NCI-H1092 treated with DMSO at 0.1 percent for 48 hours (cell line): ENCODE measurements at regions not wholly inside any gene's neighbourhood (a gene's known extent, or its start where the extent isn't known, plus 50 kb on each side); places are given as distances from the start of the nearest gene placed in this dataset.

Source experiments
- DNase-seq: peaks from one replicate; lab custom pipeline; 2025; lab: John Stamatoyannopoulos, UW

- no peak for DNase-seq
These were observed 239.9 kb downstream of the ZEB2 start for GRCh38 chr2:144280009-144280408.

DNA sequence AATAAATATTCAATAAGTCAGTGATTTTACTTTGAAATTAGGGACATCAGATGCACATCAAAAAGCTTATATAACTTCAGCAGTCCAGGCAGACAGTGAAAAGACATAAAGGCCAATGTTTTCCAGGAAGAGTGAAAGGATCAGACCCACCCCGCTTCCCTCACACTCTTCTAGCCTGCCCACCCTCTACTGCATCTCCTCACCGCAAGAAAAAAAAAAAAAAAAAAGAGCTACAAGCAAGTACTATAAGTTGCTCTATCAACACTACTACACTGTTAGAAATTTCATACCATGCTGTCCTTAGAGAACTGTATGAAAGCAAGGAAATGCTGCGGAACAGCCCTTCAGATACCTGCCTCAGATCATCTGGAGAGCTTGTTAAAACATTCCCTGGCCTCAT is 240.8 kb downstream of the ZEB2 start:
- no peak for DNase-seq

GRCh38 chr2:144277622-144278354 is 242.1 kb downstream of the ZEB2 start:
- no peak for DNase-seq

DNA sequence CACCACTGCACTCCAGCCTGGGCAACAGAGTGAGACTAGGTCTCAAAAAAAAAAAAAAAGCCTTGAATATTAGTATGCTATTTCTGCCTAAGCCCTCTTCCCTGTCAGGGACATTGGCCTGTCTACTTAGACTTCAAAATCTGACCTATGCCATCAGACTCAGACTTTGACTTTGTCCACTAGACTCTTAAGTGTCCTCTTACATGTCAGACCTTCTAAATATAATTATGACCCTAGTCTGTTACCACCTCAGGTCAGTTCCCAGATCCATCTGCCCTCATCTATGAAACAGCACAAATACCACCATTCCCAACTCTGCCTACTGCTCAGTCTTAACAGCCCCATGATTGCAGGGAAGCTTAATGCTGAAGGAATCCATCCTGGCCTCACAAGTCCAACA is 244.6 kb downstream of the ZEB2 start:
- DNase-seq: no peak

GRCh38 chr2:144274131-144274530 is 245.8 kb downstream of the ZEB2 start:
- DNase-seq: no peak

DNA sequence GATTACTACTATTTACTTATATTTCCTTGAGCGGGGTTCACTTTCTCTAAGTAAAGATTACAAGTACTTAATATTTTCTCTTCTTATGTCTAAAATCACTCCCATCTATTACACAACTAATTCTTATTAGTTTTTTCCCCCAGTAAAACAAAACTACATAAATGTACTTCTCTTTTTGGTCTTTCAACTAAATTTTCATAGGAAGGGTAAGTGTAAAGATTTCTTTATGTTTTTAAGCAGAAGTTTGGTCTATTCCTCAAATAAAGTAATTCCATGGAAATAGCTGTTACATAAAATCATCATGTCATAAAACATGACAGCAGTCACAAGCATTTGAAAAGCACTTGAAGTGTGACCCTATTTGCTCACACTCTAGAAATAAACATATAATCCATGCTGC is 249.0 kb downstream of the ZEB2 start:
- no peak for DNase-seq

DNA sequence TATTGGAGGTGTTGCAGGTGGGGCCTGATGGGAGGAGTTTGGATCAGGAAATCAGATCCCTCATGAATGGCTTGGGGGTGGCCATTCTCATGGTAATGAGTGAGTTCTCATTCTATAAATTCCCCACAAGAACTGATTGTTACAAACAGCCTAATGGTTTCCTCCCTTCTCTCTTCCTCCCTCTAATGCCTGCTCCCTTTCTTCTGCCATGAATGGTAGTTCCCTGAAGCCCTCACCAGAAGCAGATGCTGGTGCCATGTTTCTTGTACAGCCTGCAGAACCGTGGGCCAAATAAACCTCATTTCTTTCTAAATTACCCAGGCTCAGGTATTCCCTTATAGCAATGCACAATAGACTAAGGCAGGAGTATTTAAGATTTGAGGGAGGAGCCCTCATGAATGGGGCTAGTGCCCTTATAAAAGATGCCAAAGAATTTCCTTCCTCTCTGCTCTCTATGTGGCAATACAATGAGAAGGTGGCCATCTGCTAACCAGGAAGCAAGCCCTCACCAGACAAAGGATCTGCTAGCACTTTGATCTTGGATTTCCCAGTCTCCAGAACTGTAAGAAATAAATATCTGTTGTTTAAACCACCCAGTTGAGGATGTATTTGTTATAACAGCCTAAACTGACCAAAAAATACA is 251.8 kb downstream of the ZEB2 start:
- DNase-seq: no peak

- no peak for DNase-seq
These were observed 252.7 kb downstream of the ZEB2 start for GRCh38 chr2:144267239-144267638.

DNA sequence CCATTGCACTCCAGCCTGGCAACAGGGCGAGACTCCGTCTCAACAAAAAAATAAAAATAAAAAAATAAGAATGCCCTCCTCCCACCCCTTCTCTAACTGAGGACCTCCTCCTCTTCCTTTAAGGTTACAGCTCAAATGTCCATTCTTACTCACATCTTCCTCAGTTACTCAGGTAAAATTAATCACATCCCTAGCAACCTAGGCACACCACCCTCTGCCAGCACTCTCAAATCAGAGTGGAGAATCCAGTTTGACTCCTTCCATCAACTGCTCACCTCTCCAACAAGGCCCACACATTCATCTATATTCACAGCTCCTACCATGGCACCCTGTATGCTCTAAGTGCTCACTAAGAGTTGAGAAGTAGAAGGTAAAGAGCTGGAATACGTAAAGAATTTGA is 254.3 kb downstream of the ZEB2 start:
- no peak for DNase-seq

- no peak for DNase-seq
These were observed 258.0 kb downstream of the ZEB2 start for GRCh38 chr2:144261966-144262365.

- no peak for DNase-seq
These were observed 258.6 kb downstream of the ZEB2 start for GRCh38 chr2:144261336-144261735.

GRCh38 chr2:144259332-144259731 is 260.6 kb downstream of the ZEB2 start:
- no peak for DNase-seq

- DNase-seq: no peak
These were observed 261.8 kb downstream of the ZEB2 start for GRCh38 chr2:144258154-144258553.

DNA sequence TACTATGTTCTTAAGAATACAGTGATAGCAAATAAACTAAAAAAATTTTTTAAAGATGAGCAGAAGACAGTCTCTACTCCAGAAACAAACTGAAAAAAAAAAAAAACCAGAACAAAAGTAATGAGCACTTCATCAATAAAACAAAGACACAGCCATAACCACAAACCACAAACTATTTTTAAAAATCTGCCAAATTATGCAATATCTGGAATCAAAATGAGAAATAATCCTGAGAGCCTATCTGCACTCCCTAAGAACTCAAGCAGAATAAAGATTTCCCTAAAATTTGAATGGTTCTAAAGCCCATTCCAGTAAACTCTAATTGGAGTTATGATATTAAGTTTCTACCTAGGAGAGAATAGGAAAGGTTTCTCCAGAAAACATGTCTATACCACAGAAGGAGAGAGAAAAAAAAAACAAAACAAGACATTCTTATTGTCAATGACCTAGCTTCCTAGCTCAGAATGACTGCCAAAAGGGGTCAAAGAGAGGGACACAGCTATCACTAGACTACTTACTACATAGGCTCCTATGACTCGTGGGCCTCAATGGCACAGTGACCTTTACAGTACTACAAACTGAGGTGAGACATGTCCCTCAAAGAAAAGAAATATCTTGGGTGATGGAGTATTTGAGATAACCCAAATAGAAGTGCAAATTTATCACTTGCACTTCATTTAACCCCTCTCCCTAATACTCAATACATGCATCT is 262.8 kb downstream of the ZEB2 start:
- DNase-seq: no peak

GRCh38 chr2:144254342-144255235 is 265.3 kb downstream of the ZEB2 start:
- no peak for DNase-seq

- no peak for DNase-seq
These were observed 266.2 kb downstream of the ZEB2 start for GRCh38 chr2:144253743-144254142.

- no peak for DNase-seq
These were observed 267.2 kb downstream of the ZEB2 start for GRCh38 chr2:144252694-144253093.

DNA sequence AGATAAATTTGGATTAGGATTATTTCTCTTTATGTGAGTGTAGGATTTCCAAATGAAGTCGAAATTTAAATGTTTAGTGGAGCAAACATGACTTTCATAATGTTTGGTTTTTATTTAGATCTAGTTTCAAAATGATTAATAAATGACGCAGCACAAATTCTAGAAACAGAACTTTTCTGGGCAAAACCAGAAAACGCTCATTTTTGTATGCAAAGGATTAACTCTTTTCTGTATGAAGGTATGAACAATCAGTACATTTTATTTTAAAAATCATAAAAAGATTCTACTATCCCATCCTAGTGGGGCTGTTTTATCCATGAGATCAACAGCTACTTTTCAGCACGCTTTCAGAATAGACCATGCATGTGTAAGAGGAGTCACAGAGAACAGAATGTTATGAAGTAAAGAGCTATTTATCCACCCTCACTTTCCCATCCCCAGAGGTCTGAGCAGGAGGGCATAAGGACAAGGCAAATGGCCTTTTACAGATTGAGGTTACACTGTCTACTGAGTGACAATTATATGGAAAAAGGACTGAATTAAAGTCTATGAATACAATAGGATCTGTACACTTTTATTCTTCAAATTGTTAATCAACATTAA is 270.8 kb downstream of the ZEB2 start:
- DNase-seq: no peak

- DNase-seq: no peak
These were observed 271.4 kb downstream of the ZEB2 start for GRCh38 chr2:144248350-144249034.

GRCh38 chr2:144244938-144245337 is 275.0 kb downstream of the ZEB2 start:
- DNase-seq: no peak

DNA sequence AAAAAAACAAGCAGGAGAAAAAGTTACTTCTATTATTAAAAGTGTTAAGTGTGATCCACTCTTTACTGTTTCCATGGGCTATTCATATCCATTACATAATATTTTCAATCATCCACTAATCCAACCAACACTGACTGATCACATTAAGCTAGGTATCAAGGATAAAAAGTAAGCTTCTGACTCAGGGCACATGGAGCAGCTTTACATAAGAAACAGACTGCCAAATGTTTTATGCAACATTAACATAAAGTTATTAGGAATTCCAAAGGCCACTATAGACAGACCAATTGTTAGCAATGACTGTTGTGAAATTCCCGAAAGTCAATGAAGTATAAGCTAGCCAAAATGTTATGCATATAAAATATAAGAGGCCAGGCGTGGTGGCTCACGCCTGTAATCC is 277.6 kb downstream of the ZEB2 start:
- DNase-seq: no peak
